ENCODE measurements at regions not wholly inside any gene's neighbourhood (a gene's known extent, or its start where the extent isn't known, plus 50 kb on each side); places are given as distances from the start of the nearest gene placed in this dataset.

GRCh38 chr2:106609780-106610179 lies 122.6 kb downstream of the CD8B2 start:
- TF ChIP-seq EZH2phosphoT487 (IDR thresholded peaks at IDR 0.05; ENCODE audit: borderline replicate concordance) = no peak
- TF ChIP-seq, protein P1, sequence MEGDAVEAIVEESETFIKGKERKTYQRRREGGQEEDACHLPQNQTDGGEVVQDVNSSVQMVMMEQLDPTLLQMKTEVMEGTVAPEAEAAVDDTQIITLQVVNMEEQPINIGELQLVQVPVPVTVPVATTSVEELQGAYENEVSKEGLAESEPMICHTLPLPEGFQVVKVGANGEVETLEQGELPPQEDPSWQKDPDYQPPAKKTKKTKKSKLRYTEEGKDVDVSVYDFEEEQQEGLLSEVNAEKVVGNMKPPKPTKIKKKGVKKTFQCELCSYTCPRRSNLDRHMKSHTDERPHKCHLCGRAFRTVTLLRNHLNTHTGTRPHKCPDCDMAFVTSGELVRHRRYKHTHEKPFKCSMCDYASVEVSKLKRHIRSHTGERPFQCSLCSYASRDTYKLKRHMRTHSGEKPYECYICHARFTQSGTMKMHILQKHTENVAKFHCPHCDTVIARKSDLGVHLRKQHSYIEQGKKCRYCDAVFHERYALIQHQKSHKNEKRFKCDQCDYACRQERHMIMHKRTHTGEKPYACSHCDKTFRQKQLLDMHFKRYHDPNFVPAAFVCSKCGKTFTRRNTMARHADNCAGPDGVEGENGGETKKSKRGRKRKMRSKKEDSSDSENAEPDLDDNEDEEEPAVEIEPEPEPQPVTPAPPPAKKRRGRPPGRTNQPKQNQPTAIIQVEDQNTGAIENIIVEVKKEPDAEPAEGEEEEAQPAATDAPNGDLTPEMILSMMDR (conservative IDR thresholded peaks at IDR 0.05; ENCODE audit: low read length) = no peak
- H3K36me3 ChIP-seq (ENCODE audit: insufficient read depth, low read length) = no peaks in the 10 kb centered on the region
- H3K4me2 ChIP-seq (ENCODE audit: low read depth, low read length, poor library complexity, severe bottlenecking) = no peak overlapping the region

GRCh38 chr2:106614511-106615291 lies 127.5 kb downstream of the CD8B2 start:
- no peaks in the 10 kb centered on the region for H3K36me3 ChIP-seq (ENCODE audit: insufficient read depth, low read length)
- H3K9ac ChIP-seq (ENCODE audit: low read depth, low read length, poor library complexity, severe bottlenecking) = no peak overlapping the region
- H4K20me1 ChIP-seq (ENCODE audit: insufficient read depth, low read length, poor library complexity, severe bottlenecking) = no peaks in the 10 kb centered on the region
- no peak overlapping the region for H3K4me3 ChIP-seq (ENCODE audit: low read length, poor library complexity, severe bottlenecking)
- no peak overlapping the region for H2AFZ ChIP-seq (ENCODE audit: low read length)
- TF ChIP-seq EZH2phosphoT487 (IDR thresholded peaks at IDR 0.05; ENCODE audit: borderline replicate concordance) = no peak
- TF ChIP-seq, protein P1 (conservative IDR thresholded peaks at IDR 0.05; ENCODE audit: low read length) = no peak
- H3K79me2 ChIP-seq (ENCODE audit: insufficient read depth, low read length) = no peaks in the 10 kb centered on the region
- no peaks in the 10 kb centered on the region for H3K4me1 ChIP-seq (ENCODE audit: insufficient read depth, low read length, poor library complexity, severe bottlenecking)
- H3K27me3 ChIP-seq (ENCODE audit: insufficient read depth, low read length, poor library complexity, severe bottlenecking) = no peaks in the 10 kb centered on the region
- no peak overlapping the region for H3K4me2 ChIP-seq (ENCODE audit: low read depth, low read length, poor library complexity, severe bottlenecking)
- no peaks in the 10 kb centered on the region for H3K9me2 ChIP-seq (replicated peaks; ENCODE audit: low read depth, low read length)
- 0 out of 2 replicates have a peak, but pooled peaks cover 3% of the 10 kb centered on the region for H3K9me3 ChIP-seq (ENCODE audit: insufficient read depth, low read depth, low read length)
- H3F3A ChIP-seq (ENCODE audit: low read depth) = no peaks in the 10 kb centered on the region

More at GRCh38 chr2:106609780-106610179, 122.6 kb downstream of the CD8B2 start:
- H3K4me3 ChIP-seq (ENCODE audit: low read length, poor library complexity, severe bottlenecking) = no peak overlapping the region
- no peaks in the 10 kb centered on the region for H3K4me1 ChIP-seq (ENCODE audit: insufficient read depth, low read length, poor library complexity, severe bottlenecking)
- H3F3A ChIP-seq (ENCODE audit: low read depth) = no peaks in the 10 kb centered on the region
- H3K9me3 ChIP-seq (ENCODE audit: insufficient read depth, low read depth, low read length) = 0 out of 2 replicates have a peak, but pooled peaks cover 3% of the 10 kb centered on the region
- H3K9me2 ChIP-seq (replicated peaks; ENCODE audit: low read depth, low read length) = no peaks in the 10 kb centered on the region
- H4K20me1 ChIP-seq (ENCODE audit: insufficient read depth, low read length, poor library complexity, severe bottlenecking) = no peaks in the 10 kb centered on the region
- H3K79me2 ChIP-seq (ENCODE audit: insufficient read depth, low read length) = no peaks in the 10 kb centered on the region
- no peak overlapping the region for H2AFZ ChIP-seq (ENCODE audit: low read length)
- H3K27me3 ChIP-seq (ENCODE audit: insufficient read depth, low read length, poor library complexity, severe bottlenecking) = no peaks in the 10 kb centered on the region
- no peak overlapping the region for H3K9ac ChIP-seq (ENCODE audit: low read depth, low read length, poor library complexity, severe bottlenecking)

DNA sequence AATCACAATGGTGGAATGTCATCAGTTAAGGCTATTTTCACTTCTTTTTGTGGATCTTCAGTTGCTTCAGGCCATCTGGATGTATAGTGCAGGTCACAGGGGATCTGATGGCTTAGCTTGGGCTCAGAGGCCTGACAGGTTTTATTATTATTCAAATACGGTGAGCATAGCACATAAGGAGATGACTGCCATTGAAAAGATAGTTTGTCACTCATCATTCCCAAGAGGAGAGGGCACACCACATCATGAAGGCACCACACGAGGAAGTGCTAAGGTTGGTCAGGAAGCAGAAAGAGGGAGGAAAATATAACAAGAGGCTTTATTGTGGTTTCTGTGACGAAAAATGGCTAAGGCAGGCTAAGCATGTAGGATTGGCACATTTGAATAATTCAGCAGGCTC lies 131.4 kb downstream of the CD8B2 start:
- TF ChIP-seq, protein P1 (conservative IDR thresholded peaks at IDR 0.05; ENCODE audit: low read length) = no peak
- no peak for TF ChIP-seq EZH2phosphoT487 (IDR thresholded peaks at IDR 0.05; ENCODE audit: borderline replicate concordance)
- H2AFZ ChIP-seq (ENCODE audit: low read length) = no peak overlapping the region
- no peaks in the 10 kb centered on the region for H3K9me3 ChIP-seq (ENCODE audit: insufficient read depth, low read depth, low read length)
- no peaks in the 10 kb centered on the region for H3K9me2 ChIP-seq (replicated peaks; ENCODE audit: low read depth, low read length)
- H4K20me1 ChIP-seq (ENCODE audit: insufficient read depth, low read length, poor library complexity, severe bottlenecking) = no peaks in the 10 kb centered on the region
- H3K4me3 ChIP-seq (ENCODE audit: low read length, poor library complexity, severe bottlenecking) = no peak overlapping the region
- no peaks in the 10 kb centered on the region for H3K36me3 ChIP-seq (ENCODE audit: insufficient read depth, low read length)
- H3K27me3 ChIP-seq (ENCODE audit: insufficient read depth, low read length, poor library complexity, severe bottlenecking) = no peaks in the 10 kb centered on the region
- no peak overlapping the region for H3K4me2 ChIP-seq (ENCODE audit: low read depth, low read length, poor library complexity, severe bottlenecking)
- no peaks in the 10 kb centered on the region for H3K4me1 ChIP-seq (ENCODE audit: insufficient read depth, low read length, poor library complexity, severe bottlenecking)
- H3K9ac ChIP-seq (ENCODE audit: low read depth, low read length, poor library complexity, severe bottlenecking) = no peak overlapping the region
- no peaks in the 10 kb centered on the region for H3K79me2 ChIP-seq (ENCODE audit: insufficient read depth, low read length)
- H3F3A ChIP-seq (ENCODE audit: low read depth) = no peaks in the 10 kb centered on the region

Measured in Loucy (cell line).